MG63 (cell line): ENCODE measurements at regions not wholly inside any gene's neighbourhood (a gene's known extent, or its start where the extent isn't known, plus 50 kb on each side); places are given as distances from the start of the nearest gene placed in this dataset.
A peak's percentile ranks its signal among the peaks of the same experiment; 100 is the strongest.

ENCODE experiments used
- DNase-seq: peaks from one replicate; pipeline ENCODE4 v3.0.0-alpha.2; 2020
- H3K27me3 ChIP-seq: fragments of 250-450 bp; sonication (Bioruptor Pico); 2 replicates; pipeline ENCODE4 v1.5.1; 2020; ENCODE audit warnings: mild to moderate bottlenecking, moderate library complexity
- H3K36me3 ChIP-seq: fragments of 250-450 bp; sonication (Bioruptor Pico); 2 replicates; pipeline ENCODE4 v1.5.1; 2020; ENCODE audit warnings: mild to moderate bottlenecking, moderate library complexity
- H3K4me3 ChIP-seq: fragments of 250-450 bp; sonication (Bioruptor Pico); 2 replicates; pipeline ENCODE4 v1.5.1; 2020; ENCODE audit warnings: mild to moderate bottlenecking, moderate library complexity
- H3K9me3 ChIP-seq: fragments of 250-450 bp; sonication (Bioruptor Pico); 2 replicates; pipeline ENCODE4 v1.5.1; 2020; ENCODE audit warnings: mild to moderate bottlenecking, moderate library complexity

- Histone ChIP-seq H3K36me3 (no peaks in the 10 kb centered on the region), H3K4me3 (no peak overlapping the region), H3K9me3 (no peaks in the 10 kb centered on the region), H3K27me3 (no peaks in the 10 kb centered on the region)
- DNase-seq: no peak
These were observed 247.2 kb downstream of the ALX1 start for GRCh38 chr12:85527192-85527591.

- Histone ChIP-seq H3K36me3 (no peaks in the 10 kb centered on the region), H3K4me3 (no peak overlapping the region), H3K9me3 (no peaks in the 10 kb centered on the region), H3K27me3 (no peaks in the 10 kb centered on the region)
- no peak for DNase-seq
These were observed 249.9 kb downstream of the ALX1 start for GRCh38 chr12:85529896-85530295.

- Histone ChIP-seq H3K36me3 (no peaks in the 10 kb centered on the region), H3K4me3 (no peak overlapping the region), H3K9me3 (no peaks in the 10 kb centered on the region), H3K27me3 (no peaks in the 10 kb centered on the region)
- no peak for DNase-seq
These were observed 250.4 kb downstream of the ALX1 start for GRCh38 chr12:85530456-85530855.

- no peak for DNase-seq
- H3K27me3 ChIP-seq: no peaks in the 10 kb centered on the region
- H3K36me3 ChIP-seq: no peaks in the 10 kb centered on the region
- no peak overlapping the region for H3K4me3 ChIP-seq
- H3K9me3 ChIP-seq: no peaks in the 10 kb centered on the region
These were observed 251.3 kb downstream of the ALX1 start for GRCh38 chr12:85531341-85531740.

GRCh38 chr12:85549640-85550039 lies 269.6 kb downstream of the ALX1 start:
- H3K4me3 ChIP-seq: no peak overlapping the region
- DNase-seq: no peak
- no peaks in the 10 kb centered on the region for H3K27me3 ChIP-seq
- H3K9me3 ChIP-seq: no peaks in the 10 kb centered on the region
- no peaks in the 10 kb centered on the region for H3K36me3 ChIP-seq

- H3K36me3 ChIP-seq: no peaks in the 10 kb centered on the region
- no peaks in the 10 kb centered on the region for H3K27me3 ChIP-seq
- no peak overlapping the region for H3K4me3 ChIP-seq
- DNase-seq: no peak
- no peaks in the 10 kb centered on the region for H3K9me3 ChIP-seq
These were observed 270.9 kb downstream of the ALX1 start for GRCh38 chr12:85550924-85551323.

GRCh38 chr12:85552461-85552860 lies 272.4 kb downstream of the ALX1 start:
- Histone ChIP-seq H3K9me3 (no peaks in the 10 kb centered on the region), H3K4me3 (no peak overlapping the region), H3K36me3 (no peaks in the 10 kb centered on the region), H3K27me3 (no peaks in the 10 kb centered on the region)
- no peak for DNase-seq

GRCh38 chr12:85557850-85558249 lies 277.8 kb downstream of the ALX1 start:
- H3K4me3 ChIP-seq: no peak overlapping the region
- no peaks in the 10 kb centered on the region for H3K36me3 ChIP-seq

GRCh38 chr12:85558684-85559083 lies 277.5 kb downstream of the RASSF9 start:
- Histone ChIP-seq H3K36me3 (no peaks in the 10 kb centered on the region), H3K9me3 (no peaks in the 10 kb centered on the region), H3K27me3 (no peaks in the 10 kb centered on the region), H3K4me3 (no peak overlapping the region)
- DNase-seq: no peak

More at GRCh38 chr12:85557850-85558249, 277.8 kb downstream of the ALX1 start:
- no peak for DNase-seq
- no peaks in the 10 kb centered on the region for H3K9me3 ChIP-seq
- H3K27me3 ChIP-seq: no peaks in the 10 kb centered on the region

GRCh38 chr12:85559127-85559526 lies 277.1 kb downstream of the RASSF9 start:
- Histone ChIP-seq H3K9me3 (no peaks in the 10 kb centered on the region), H3K36me3 (no peaks in the 10 kb centered on the region), H3K4me3 (0 out of 2 replicates have a peak overlapping the region, but pooled peaks have one; percentile 2), H3K27me3 (no peaks in the 10 kb centered on the region)
- DNase-seq: no peak

GRCh38 chr12:85559536-85559935 lies 276.7 kb downstream of the RASSF9 start:
- no peaks in the 10 kb centered on the region for H3K27me3 ChIP-seq
- H3K36me3 ChIP-seq: no peaks in the 10 kb centered on the region
- no peak for DNase-seq
- H3K4me3 ChIP-seq: no peak overlapping the region
- H3K9me3 ChIP-seq: no peaks in the 10 kb centered on the region

GRCh38 chr12:85562765-85563164 lies 273.4 kb downstream of the RASSF9 start:
- Histone ChIP-seq H3K4me3 (no peak overlapping the region), H3K9me3 (no peaks in the 10 kb centered on the region), H3K27me3 (no peaks in the 10 kb centered on the region), H3K36me3 (no peaks in the 10 kb centered on the region)
- no peak for DNase-seq

- H3K4me3 ChIP-seq: no peak overlapping the region
- DNase-seq: no peak
These were observed 271.4 kb downstream of the RASSF9 start for GRCh38 chr12:85564786-85565185.

GRCh38 chr12:85568395-85569103 lies 267.7 kb downstream of the RASSF9 start:
- Histone ChIP-seq H3K27me3 (no peaks in the 10 kb centered on the region), H3K9me3 (no peaks in the 10 kb centered on the region), H3K4me3 (no peak overlapping the region), H3K36me3 (no peaks in the 10 kb centered on the region)
- no peak for DNase-seq

More at GRCh38 chr12:85564786-85565185, 271.4 kb downstream of the RASSF9 start:
- Histone ChIP-seq H3K27me3 (no peaks in the 10 kb centered on the region), H3K36me3 (no peaks in the 10 kb centered on the region), H3K9me3 (no peaks in the 10 kb centered on the region)

- no peak for DNase-seq
- no peak overlapping the region for H3K4me3 ChIP-seq
- no peaks in the 10 kb centered on the region for H3K36me3 ChIP-seq
- H3K9me3 ChIP-seq: no peaks in the 10 kb centered on the region
- no peaks in the 10 kb centered on the region for H3K27me3 ChIP-seq
These were observed 266.9 kb downstream of the RASSF9 start for GRCh38 chr12:85569261-85569660.

GRCh38 chr12:85572956-85573355 lies 263.3 kb downstream of the RASSF9 start:
- H3K9me3 ChIP-seq: no peaks in the 10 kb centered on the region
- H3K4me3 ChIP-seq: no peak overlapping the region
- no peaks in the 10 kb centered on the region for H3K27me3 ChIP-seq
- no peaks in the 10 kb centered on the region for H3K36me3 ChIP-seq
- no peak for DNase-seq

- H3K9me3 ChIP-seq: no peaks in the 10 kb centered on the region
- H3K36me3 ChIP-seq: no peaks in the 10 kb centered on the region
- no peaks in the 10 kb centered on the region for H3K27me3 ChIP-seq
- no peak overlapping the region for H3K4me3 ChIP-seq
- DNase-seq: no peak
These were observed 262.5 kb downstream of the RASSF9 start for GRCh38 chr12:85573635-85574214.

GRCh38 chr12:85574291-85574690 lies 261.9 kb downstream of the RASSF9 start:
- no peak for DNase-seq
- Histone ChIP-seq H3K4me3 (no peak overlapping the region), H3K9me3 (no peaks in the 10 kb centered on the region), H3K27me3 (no peaks in the 10 kb centered on the region), H3K36me3 (no peaks in the 10 kb centered on the region)
